H9 (cell line): ENCODE measurements at regions not wholly inside any gene's neighbourhood (a gene's known extent, or its start where the extent isn't known, plus 50 kb on each side); places are given as distances from the start of the nearest gene placed in this dataset.

Source experiments
- DNase-seq: peaks from one replicate; pipeline ENCODE4 v3.0.0-alpha.2; 2017
- H2AFZ ChIP-seq: one replicate; pipeline ENCODE4 v1.6.1; 2013; ENCODE audit warnings: mild to moderate bottlenecking, low read length, control low read depth, moderate library complexity
- H2AK5ac ChIP-seq: 2 replicates; pipeline ENCODE4 v1.6.1; 2013; ENCODE audit warnings: low read length, control low read depth, mixed read lengths; ENCODE audit not compliant: insufficient read length
- H2BK120ac ChIP-seq: one replicate; pipeline ENCODE4 v1.6.1; 2013; ENCODE audit warnings: low read depth, mild to moderate bottlenecking, low read length, control low read depth, inconsistent platforms; ENCODE audit not compliant: poor library complexity, severe bottlenecking
- H2BK12ac ChIP-seq: 2 replicates; pipeline ENCODE4 v1.6.1; 2013; ENCODE audit warnings: low read length, control low read depth, mixed read lengths, low read depth; ENCODE audit not compliant: insufficient read length
- H2BK15ac ChIP-seq: 2 replicates; pipeline ENCODE4 v1.6.1; 2013; ENCODE audit warnings: low read depth, low read length, control low read depth
- H2BK20ac ChIP-seq: one replicate; pipeline ENCODE4 v1.6.1; 2013; ENCODE audit warnings: low read depth, mild to moderate bottlenecking, low read length, control low read depth, inconsistent platforms; ENCODE audit not compliant: poor library complexity, severe bottlenecking
- H2BK5ac ChIP-seq: 2 replicates; pipeline ENCODE4 v1.6.1; 2013; ENCODE audit warnings: low read length, control low read depth, mixed read lengths; ENCODE audit not compliant: insufficient read length
- H3K14ac ChIP-seq: 2 replicates; pipeline ENCODE4 v1.6.1; 2013; ENCODE audit warnings: low read length, control low read depth; ENCODE audit not compliant: insufficient read depth
- H3K18ac ChIP-seq: 2 replicates; pipeline ENCODE4 v1.6.1; 2013; ENCODE audit warnings: low read depth, mild to moderate bottlenecking, mixed read lengths, low read length, control low read depth; ENCODE audit not compliant: insufficient read length
- H3K23ac ChIP-seq: 2 replicates; pipeline ENCODE4 v1.6.1; 2013; ENCODE audit warnings: low read length, control low read depth, mixed read lengths, low read depth; ENCODE audit not compliant: insufficient read length
- H3K23me2 ChIP-seq: 2 replicates; pipeline ENCODE4 v1.6.1; 2013; ENCODE audit warnings: low read depth, mild to moderate bottlenecking, mixed read lengths, low read length, control low read depth; ENCODE audit not compliant: insufficient read length, poor library complexity, severe bottlenecking
- H3K27ac ChIP-seq: 2 replicates; pipeline ENCODE4 v1.5.1; 2013; ENCODE audit warnings: low read length, control low read depth, mixed read lengths, low read depth; ENCODE audit not compliant: insufficient read length
- H3K27me3 ChIP-seq: 2 replicates; pipeline ENCODE4 v1.6.1; 2013; ENCODE audit warnings: low read length, control low read depth, inconsistent platforms; ENCODE audit not compliant: insufficient read depth
- H3K4ac ChIP-seq: 2 replicates; pipeline ENCODE4 v1.6.1; 2013; ENCODE audit warnings: low read depth, mild to moderate bottlenecking, control low read depth, inconsistent platforms, low read length, moderate library complexity
- H3K4me1 ChIP-seq: 2 replicates; pipeline ENCODE4 v1.6.1; 2013; ENCODE audit warnings: low read length, control low read depth, inconsistent platforms; ENCODE audit not compliant: insufficient read depth
- H3K4me2 ChIP-seq: 2 replicates; pipeline ENCODE4 v1.6.1; 2013; ENCODE audit warnings: low read length, control low read depth, mixed read lengths; ENCODE audit not compliant: insufficient read length, insufficient read depth
- H3K56ac ChIP-seq: 2 replicates; pipeline ENCODE4 v1.6.1; 2013; ENCODE audit warnings: low read depth, mild to moderate bottlenecking, mixed read lengths, low read length, control low read depth; ENCODE audit not compliant: insufficient read length
- H3K79me1 ChIP-seq: 2 replicates; pipeline ENCODE4 v1.6.1; 2013; ENCODE audit warnings: low read depth, mild to moderate bottlenecking, moderate library complexity, low read length, control low read depth, inconsistent platforms; ENCODE audit not compliant: insufficient read depth, poor library complexity, severe bottlenecking
- H3K79me2 ChIP-seq: 2 replicates; pipeline ENCODE4 v1.6.1; 2013; ENCODE audit warnings: low read length, control low read depth, inconsistent platforms; ENCODE audit not compliant: insufficient read depth
- H3K9ac ChIP-seq: 2 replicates; pipeline ENCODE4 v1.6.1; 2013; ENCODE audit warnings: low read length, control low read depth, mixed read lengths; ENCODE audit not compliant: insufficient read length; ENCODE audit errors: extremely low read depth
- H3K9me3 ChIP-seq: one replicate; pipeline ENCODE4 v1.6.1; 2013; ENCODE audit warnings: low read depth, low read length, inconsistent platforms; ENCODE audit not compliant: control insufficient read depth
- H3T11ph ChIP-seq: one replicate; pipeline ENCODE4 v1.6.1; 2013; ENCODE audit warnings: mild to moderate bottlenecking, low read length, control low read depth, inconsistent platforms
- H4K20me1 ChIP-seq: one replicate; pipeline ENCODE4 v1.6.1; 2013; ENCODE audit not compliant: control insufficient read depth, insufficient read length, insufficient read depth
- H4K5ac ChIP-seq: 2 replicates; pipeline ENCODE4 v1.6.1; 2013; ENCODE audit warnings: low read depth, mild to moderate bottlenecking, mixed read lengths, low read length, control low read depth; ENCODE audit not compliant: insufficient read length
- H4K8ac ChIP-seq: replicated peaks from 2 replicates; pipeline ENCODE4 v1.6.1; 2013; ENCODE audit warnings: low read length, control low read depth, mixed read lengths, low read depth; ENCODE audit not compliant: insufficient read length
- H4K91ac ChIP-seq: 2 replicates; pipeline ENCODE4 v1.6.1; 2013; ENCODE audit warnings: low read depth, mild to moderate bottlenecking, moderate library complexity, mixed read lengths, low read length, control low read depth; ENCODE audit not compliant: insufficient read length
- H3K27ac Mint-ChIP-seq, 3 experiments: 2 replicates in 2 of 3; 3 replicates in 1 of 3; pipeline ENCODE4 v1.8.0; 2020 to 2021; ENCODE audit warnings: mixed read lengths in 3 of 3, mild to moderate bottlenecking in 1 of 3, moderate library complexity in 1 of 3
- H3K27me3 Mint-ChIP-seq: 2 replicates; pipeline ENCODE4 v1.8.0; 2021; ENCODE audit warnings: low read depth, mild to moderate bottlenecking, moderate library complexity, mixed read lengths
- H3K36me3 Mint-ChIP-seq, 3 experiments: 2 replicates in 2 of 3; 3 replicates in 1 of 3; pipeline ENCODE4 v1.8.0; 2020 to 2021; ENCODE audit warnings: low read depth in 3 of 3, mixed read lengths in 3 of 3; ENCODE audit not compliant: insufficient read depth in 1 of 3
- H3K4me1 Mint-ChIP-seq, 2 experiments: 2 replicates each; pipeline ENCODE4 v1.8.0; 2020; ENCODE audit warnings: mixed read lengths in 2 of 2
- H3K4me3 Mint-ChIP-seq, 2 experiments: 2 replicates in 1 of 2; 3 replicates in 1 of 2; pipeline ENCODE4 v1.8.0; 2020 to 2021; ENCODE audit warnings: mild to moderate bottlenecking in 2 of 2, mixed read lengths in 2 of 2, moderate library complexity in 1 of 2
- H3K9me3 Mint-ChIP-seq, 2 experiments: 2 replicates in 1 of 2; 3 replicates in 1 of 2; pipeline ENCODE4 v1.8.0; 2020; ENCODE audit warnings: mild to moderate bottlenecking in 2 of 2, mixed read lengths in 2 of 2, moderate library complexity in 1 of 2
- CTCF ChIP-seq: fragments of 200-600 bp; sonication (generic); conservative IDR thresholded peaks from 3 replicates; pipeline ENCODE4 v1.8.0; 2021; ENCODE audit warnings: antibody characterized with exemption, mild to moderate bottlenecking
- WGBS: extraction: QIAGEN DNeasy Blood & Tissue Kit; methylation state at CpG from one replicate; pipeline ENCODE4 v1.1.7; 2013; ENCODE audit warnings: missing lambda C conversion rate, low lambda C conversion rate, mixed read lengths; ENCODE audit not compliant: insufficient read length; ENCODE audit errors: extremely low coverage; 5-methylcytosine and 5-hydroxymethylcytosine counted together

GRCh38 chr5:61704289-61704688 is 372.2 kb downstream of the ZSWIM6 start:
- no peak overlapping the region for H3K27ac Mint-ChIP-seq
- no CpG with 5 or more reads among the region's 3 CpGs for WGBS

More at GRCh38 chr5:61704289-61704688, 372.2 kb downstream of the ZSWIM6 start:
- no peak overlapping the region for H3K4me2 ChIP-seq
- H3K27ac ChIP-seq: no peak overlapping the region
- Mint-ChIP-seq H3K36me3 (no peaks in the 10 kb centered on the region), H3K27me3 (no peaks in the 10 kb centered on the region), H3K4me1 (no peaks in the 10 kb centered on the region), H3K9me3 (no peaks in the 10 kb centered on the region), H3K4me3 (no peak overlapping the region)
- H3K79me1 ChIP-seq: no peaks in the 10 kb centered on the region
- no peaks in the 10 kb centered on the region for H3K4me1 ChIP-seq
- no peak overlapping the region for H2BK5ac ChIP-seq
- H3K23ac ChIP-seq: no peak overlapping the region
- no peak for TF ChIP-seq CTCF
- no peak overlapping the region for H2AFZ ChIP-seq
- H3K27me3 ChIP-seq: no peaks in the 10 kb centered on the region
- H2AK5ac ChIP-seq: no peak overlapping the region
- H3K9ac ChIP-seq: no peak overlapping the region
- no peak overlapping the region for H3K18ac ChIP-seq
- no peak overlapping the region for H2BK20ac ChIP-seq
- H3K56ac ChIP-seq: no peak overlapping the region
- no peaks in the 10 kb centered on the region for H3K23me2 ChIP-seq
- H3T11ph ChIP-seq: no peak overlapping the region
- H3K79me2 ChIP-seq: no peaks in the 10 kb centered on the region
- H4K8ac ChIP-seq: no peak overlapping the region
- H4K5ac ChIP-seq: no peak overlapping the region
- H2BK120ac ChIP-seq: no peak overlapping the region
- H3K9me3 ChIP-seq: no peaks in the 10 kb centered on the region
- H2BK12ac ChIP-seq: no peak overlapping the region
- DNase-seq: no peak
- H4K91ac ChIP-seq: no peak overlapping the region
- no peaks in the 10 kb centered on the region for H4K20me1 ChIP-seq
- H2BK15ac ChIP-seq: no peak overlapping the region
- no peak overlapping the region for H3K14ac ChIP-seq
- H3K4ac ChIP-seq: no peak overlapping the region
